GM23248 (cell line): ENCODE measurements at regions not wholly inside any gene's neighbourhood (a gene's known extent, or its start where the extent isn't known, plus 50 kb on each side); places are given as distances from the start of the nearest gene placed in this dataset.
A peak's percentile ranks its signal among the peaks of the same experiment; 100 is the strongest.

Experiments
- DNase-seq: peaks from one replicate; pipeline ENCODE4 v3.0.0-alpha.2; 2015
- H2AFZ ChIP-seq: fragments of 200-600 bp; sonication (generic); 2 replicates; pipeline ENCODE4 v1.6.1; 2016; ENCODE audit warnings: antibody characterized with exemption
- H3F3A ChIP-seq: fragments of 200-600 bp; sonication (generic); 2 replicates; pipeline ENCODE4 v1.6.1; 2016; ENCODE audit warnings: mild to moderate bottlenecking, antibody characterized with exemption, mixed run types; ENCODE audit not compliant: insufficient read depth
- H3K27ac ChIP-seq: fragments of 200-600 bp; sonication (generic); 2 replicates; pipeline ENCODE4 v1.5.1; 2016; ENCODE audit warnings: mild to moderate bottlenecking
- H3K27me3 ChIP-seq: fragments of 200-600 bp; sonication (generic); replicated peaks from 2 replicates; pipeline ENCODE4 v1.6.1; 2016; ENCODE audit warnings: mild to moderate bottlenecking; ENCODE audit not compliant: insufficient read depth
- H3K36me3 ChIP-seq: fragments of 200-600 bp; sonication (generic); 2 replicates; pipeline ENCODE4 v1.6.1; 2016; ENCODE audit warnings: low read depth, mild to moderate bottlenecking
- H3K4me1 ChIP-seq: fragments of 200-600 bp; sonication (generic); 2 replicates; pipeline ENCODE4 v1.6.1; 2016; ENCODE audit warnings: mild to moderate bottlenecking; ENCODE audit not compliant: insufficient read depth
- H3K4me2 ChIP-seq: fragments of 200-600 bp; sonication (generic); one replicate; pipeline ENCODE4 v1.6.1; 2016; ENCODE audit warnings: mild to moderate bottlenecking; ENCODE audit not compliant: unreplicated experiment
- H3K4me3 ChIP-seq: fragments of 200-600 bp; sonication (generic); 2 replicates; pipeline ENCODE4 v1.5.1; 2016; ENCODE audit warnings: mild to moderate bottlenecking
- H3K79me2 ChIP-seq: fragments of 200-600 bp; sonication (generic); 2 replicates; pipeline ENCODE4 v1.6.1; 2016; ENCODE audit warnings: mild to moderate bottlenecking; ENCODE audit not compliant: insufficient read depth
- H3K9ac ChIP-seq: fragments of 200-600 bp; sonication (generic); 2 replicates; pipeline ENCODE4 v1.6.1; 2016; ENCODE audit warnings: mild to moderate bottlenecking
- H3K9me2 ChIP-seq: fragments of 200-600 bp; sonication (generic); 2 replicates; pipeline ENCODE4 v1.6.1; 2016; ENCODE audit warnings: mixed run types, mild to moderate bottlenecking, moderate library complexity; ENCODE audit not compliant: insufficient read depth
- H3K9me3 ChIP-seq: fragments of 200-600 bp; sonication (generic); one replicate; pipeline ENCODE4 v1.6.1; 2017; ENCODE audit warnings: low read depth
- H4K20me1 ChIP-seq: fragments of 200-600 bp; sonication (generic); 2 replicates; pipeline ENCODE4 v1.6.0; 2016; ENCODE audit not compliant: insufficient read depth
- EZH2 ChIP-seq: fragments of 200-600 bp; sonication (generic); IDR thresholded peaks from 2 replicates; pipeline ENCODE4 v1.6.1; 2018; ENCODE audit warnings: antibody characterized with exemption, mild to moderate bottlenecking; ENCODE audit not compliant: insufficient read depth, poor library complexity, severe bottlenecking
- EZH2phosphoT487 ChIP-seq: fragments of 200-600 bp; sonication (generic); IDR thresholded peaks from 2 replicates; pipeline ENCODE4 v1.6.1; 2018; ENCODE audit warnings: antibody characterized with exemption, moderate library complexity, mild to moderate bottlenecking, low read depth; ENCODE audit not compliant: insufficient read depth
- WGBS, 2 experiments: methylation state at CpG; one replicate each; pipeline ENCODE4 v1.1.6; 2015 to 2017; ENCODE audit warnings: low lambda C conversion rate in 2 of 2, low coverage in 1 of 2; ENCODE audit errors: missing lambda C conversion rate in 2 of 2; 5-methylcytosine and 5-hydroxymethylcytosine counted together
- in situ Hi-C: fragments of 300-500 bp; cut with MboI; formaldehyde crosslinking; loops from 2 replicates; pipeline ENCODE4 v1.15.0; 2020

DNA sequence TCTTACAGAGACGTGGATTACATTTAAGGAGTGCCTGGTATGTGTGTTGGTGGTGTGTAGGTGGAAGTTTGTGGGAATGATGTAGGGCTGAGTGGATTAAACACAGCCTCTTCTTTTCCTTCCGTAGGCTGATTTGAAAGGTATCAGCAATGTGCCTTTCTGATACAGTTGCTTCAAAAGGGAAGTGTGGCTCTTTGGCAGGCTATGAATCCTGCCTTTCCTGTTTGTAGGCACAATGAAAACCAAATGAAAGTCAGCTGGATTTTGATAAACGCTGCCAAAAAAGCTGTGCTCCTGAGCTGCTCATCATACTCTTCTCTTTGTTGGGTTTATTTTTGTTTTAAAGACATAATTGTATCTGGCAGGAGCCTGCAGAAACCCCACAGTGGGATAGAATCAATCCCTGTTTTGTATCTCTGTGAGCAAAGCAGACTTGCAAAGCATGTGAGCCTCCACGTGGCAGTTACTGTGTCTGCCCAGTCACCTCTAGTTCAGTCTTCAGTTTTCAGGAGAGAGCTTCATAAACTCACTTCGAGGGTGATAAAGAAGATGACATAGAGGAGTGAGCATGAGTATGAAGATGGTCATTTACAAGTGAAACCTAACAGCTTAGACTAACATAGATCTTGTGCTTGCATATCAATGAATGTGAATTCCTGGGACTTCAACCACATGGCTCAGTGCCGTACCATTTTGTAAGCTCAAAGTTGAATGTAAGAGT lies 655.7 kb upstream of the KIRREL3 start:
- H3K79me2 ChIP-seq = no peaks in the 10 kb centered on the region
- H3K4me1 ChIP-seq = 0 out of 2 replicates have a peak, but pooled peaks cover 5% of the 10 kb centered on the region
- H3K4me3 ChIP-seq = no peak overlapping the region
- peak; percentile 17 for DNase-seq
- no peak overlapping the region for H2AFZ ChIP-seq
- no peak overlapping the region for H3K9ac ChIP-seq
- H3K9me3 ChIP-seq = no peaks in the 10 kb centered on the region
- no peaks in the 10 kb centered on the region for H3K36me3 ChIP-seq
- H3K27me3 ChIP-seq = no peaks in the 10 kb centered on the region
- H4K20me1 ChIP-seq = no peaks in the 10 kb centered on the region
- in situ Hi-C loops = no loop called here
- peaks cover 5% of the 10 kb centered on the region; the same call in 1 of the 2 replicates for H3F3A ChIP-seq
- TF ChIP-seq EZH2phosphoT487 (no peak), EZH2 (no peak)
- H3K9me2 ChIP-seq = no peaks in the 10 kb centered on the region
- WGBS, 2 experiments = 1 to 2% methylated on average over 6 of the region's 6 CpGs
- H3K27ac ChIP-seq = no peak overlapping the region
- H3K4me2 ChIP-seq = no peak overlapping the region

DNA sequence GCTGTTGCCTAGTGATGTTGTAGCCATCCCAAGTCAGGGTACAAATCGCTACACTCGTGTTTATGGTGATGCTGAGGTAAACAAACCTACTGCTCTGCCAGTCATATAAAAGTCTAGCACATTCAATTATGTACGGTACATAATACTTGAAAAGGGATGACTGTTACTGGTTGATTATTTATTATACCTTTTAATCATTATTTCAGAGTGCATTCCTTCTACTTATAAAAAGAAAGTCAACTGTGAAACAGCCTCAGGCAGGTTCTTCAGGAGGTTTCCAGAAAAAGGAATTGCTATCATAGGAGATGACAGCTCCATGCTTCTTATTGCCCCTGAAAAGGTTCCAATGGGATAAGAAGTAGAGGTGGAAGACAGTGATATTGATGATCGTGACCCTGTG lies 652.5 kb upstream of the KIRREL3 start:
- Histone ChIP-seq H3K27ac (no peak overlapping the region), H4K20me1 (no peaks in the 10 kb centered on the region), H3K9ac (no peak overlapping the region), H3K27me3 (no peaks in the 10 kb centered on the region), H3K4me3 (no peak overlapping the region), H3K4me2 (no peak overlapping the region), H3K79me2 (no peaks in the 10 kb centered on the region), H2AFZ (no peak overlapping the region), H3K9me2 (no peaks in the 10 kb centered on the region), H3K36me3 (no peaks in the 10 kb centered on the region), H3K9me3 (no peaks in the 10 kb centered on the region), H3F3A (peaks cover 9% of the 10 kb centered on the region; the same call in 1 of the 2 replicates), H3K4me1 (0 out of 2 replicates have a peak, but pooled peaks cover 5% of the 10 kb centered on the region)
- 47 to 48% methylated on average over 4 of the region's 4 CpGs for WGBS, 2 experiments
- no peak for TF ChIP-seq EZH2
- TF ChIP-seq EZH2phosphoT487 = no peak
- no peak for DNase-seq
- in situ Hi-C loops = no loop called here

DNA sequence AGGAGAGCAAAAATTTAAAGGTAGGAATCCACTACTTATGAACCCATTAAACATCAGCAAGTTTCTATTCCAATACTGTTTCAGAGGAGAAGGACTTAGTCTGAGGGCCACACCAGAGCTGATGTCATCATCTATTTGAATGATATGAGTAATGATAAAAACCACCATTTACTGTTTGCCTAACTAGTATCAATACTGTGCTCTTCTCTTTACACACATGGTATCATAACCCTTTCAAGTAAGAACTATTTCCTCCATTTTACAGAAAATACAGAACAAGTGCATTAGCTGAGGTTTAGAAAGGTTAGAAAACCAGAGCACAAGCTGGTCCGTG lies 651.3 kb upstream of the KIRREL3 start:
- no peaks in the 10 kb centered on the region for H3K27me3 ChIP-seq
- no peaks in the 10 kb centered on the region for H4K20me1 ChIP-seq
- no peaks in the 10 kb centered on the region for H3K9me2 ChIP-seq
- no peaks in the 10 kb centered on the region for H3K79me2 ChIP-seq
- H3F3A ChIP-seq = peaks cover 9% of the 10 kb centered on the region; the same call in 1 of the 2 replicates
- in situ Hi-C loops = no loop called here
- 0 out of 2 replicates have a peak, but pooled peaks cover 5% of the 10 kb centered on the region for H3K4me1 ChIP-seq
- no peak overlapping the region for H2AFZ ChIP-seq
- no peak overlapping the region for H3K9ac ChIP-seq
- no peak overlapping the region for H3K4me3 ChIP-seq
- TF ChIP-seq EZH2 (no peak), EZH2phosphoT487 (no peak)
- no peak overlapping the region for H3K4me2 ChIP-seq
- DNase-seq = peak; percentile 26
- H3K9me3 ChIP-seq = no peaks in the 10 kb centered on the region
- peak overlapping the region; percentile 20; the same call in 1 of the 2 replicates for H3K27ac ChIP-seq
- WGBS, 2 experiments = 0% methylated on average over 1 of the region's 1 CpG
- H3K36me3 ChIP-seq = no peaks in the 10 kb centered on the region

DNA sequence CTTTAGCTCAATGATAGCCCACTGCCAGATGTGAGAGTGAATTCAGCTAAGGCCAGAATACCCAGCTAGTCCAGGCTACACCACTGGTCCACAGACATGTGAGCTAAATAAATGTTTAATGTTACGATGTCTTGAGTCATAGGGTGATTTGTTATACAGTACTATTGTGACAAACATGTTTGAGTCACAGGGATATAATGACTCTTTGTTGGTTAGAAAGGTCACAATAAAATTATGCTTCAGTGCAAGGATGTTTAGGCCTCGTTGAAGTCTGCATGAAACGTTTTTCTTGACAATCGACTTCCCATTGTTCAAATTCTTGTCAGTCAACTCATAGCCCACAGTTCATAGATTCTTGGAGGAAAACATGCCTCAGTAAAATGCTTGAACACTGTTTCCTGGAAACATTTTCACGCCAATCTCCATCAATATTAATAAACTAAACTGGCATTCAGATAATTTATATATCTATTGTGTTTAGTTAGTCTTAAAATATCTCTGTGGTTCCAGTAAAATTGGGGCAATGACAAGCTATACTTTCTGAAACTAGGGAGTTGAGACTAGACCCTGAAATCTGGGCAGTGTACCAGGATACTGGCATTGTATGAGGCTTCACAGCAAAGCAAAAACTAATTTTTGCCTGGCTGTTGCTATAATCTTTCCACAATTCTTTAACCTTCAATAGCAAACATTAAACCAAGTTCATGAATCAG lies 650.8 kb upstream of the KIRREL3 start:
- 12 to 13% methylated on average over 5 of the region's 5 CpGs for WGBS, 2 experiments
- H3K9me2 ChIP-seq = no peaks in the 10 kb centered on the region
- peak; percentile 68 for DNase-seq
- H2AFZ ChIP-seq = no peak overlapping the region
- H3K9me3 ChIP-seq = no peaks in the 10 kb centered on the region
- H3K27me3 ChIP-seq = no peaks in the 10 kb centered on the region
- in situ Hi-C loops = no loop called here
- no peaks in the 10 kb centered on the region for H3K36me3 ChIP-seq
- peaks cover 9% of the 10 kb centered on the region; the same call in 1 of the 2 replicates for H3F3A ChIP-seq
- no peak overlapping the region for H3K4me3 ChIP-seq
- peak overlapping the region; percentile 20; the same call in 1 of the 2 replicates for H3K27ac ChIP-seq
- H3K9ac ChIP-seq = no peak overlapping the region
- no peak overlapping the region for H3K4me2 ChIP-seq
- TF ChIP-seq EZH2phosphoT487 (no peak), EZH2 (no peak)
- no peaks in the 10 kb centered on the region for H4K20me1 ChIP-seq
- no peaks in the 10 kb centered on the region for H3K79me2 ChIP-seq
- 0 out of 2 replicates have a peak, but pooled peaks cover 5% of the 10 kb centered on the region for H3K4me1 ChIP-seq
